ENCODE measurements at regions not wholly inside any gene's neighbourhood (a gene's known extent, or its start where the extent isn't known, plus 50 kb on each side); places are given as distances from the start of the nearest gene placed in this dataset.

DNA sequence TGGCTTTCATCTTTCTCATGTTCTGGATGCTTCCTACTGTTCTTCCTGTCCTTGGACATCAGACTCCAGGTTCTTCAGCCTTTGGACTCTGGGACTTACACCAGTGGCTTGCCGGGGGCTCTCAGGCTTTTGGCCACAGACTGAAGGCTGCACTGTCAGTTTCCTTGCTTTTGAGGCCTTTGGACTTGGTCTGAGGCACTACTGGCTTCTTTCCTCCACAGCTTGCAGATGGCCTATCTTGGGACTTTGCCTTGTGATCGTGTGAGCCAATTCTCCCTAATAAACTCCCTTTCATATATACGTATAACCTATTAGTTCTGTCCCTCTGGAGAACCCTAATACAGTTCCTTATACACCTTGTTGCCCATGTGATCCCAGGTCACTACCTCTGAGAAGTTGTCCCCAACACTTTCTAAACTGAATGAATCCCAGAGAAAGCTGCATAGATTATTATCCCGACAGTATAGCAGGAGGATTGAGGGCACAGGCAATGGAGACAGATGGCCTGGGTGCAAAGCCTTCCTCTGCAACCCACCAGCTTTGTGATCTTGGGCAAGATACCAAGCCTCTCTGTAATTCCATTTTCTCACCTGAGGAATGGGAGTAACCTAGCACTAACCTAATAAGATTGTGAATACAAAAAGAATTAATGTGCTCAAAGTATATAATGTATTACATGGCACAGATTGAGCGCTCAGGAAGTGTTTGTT is 449.6 kb upstream of the BRINP1 start:
- DNase-seq, result no peak

DNA sequence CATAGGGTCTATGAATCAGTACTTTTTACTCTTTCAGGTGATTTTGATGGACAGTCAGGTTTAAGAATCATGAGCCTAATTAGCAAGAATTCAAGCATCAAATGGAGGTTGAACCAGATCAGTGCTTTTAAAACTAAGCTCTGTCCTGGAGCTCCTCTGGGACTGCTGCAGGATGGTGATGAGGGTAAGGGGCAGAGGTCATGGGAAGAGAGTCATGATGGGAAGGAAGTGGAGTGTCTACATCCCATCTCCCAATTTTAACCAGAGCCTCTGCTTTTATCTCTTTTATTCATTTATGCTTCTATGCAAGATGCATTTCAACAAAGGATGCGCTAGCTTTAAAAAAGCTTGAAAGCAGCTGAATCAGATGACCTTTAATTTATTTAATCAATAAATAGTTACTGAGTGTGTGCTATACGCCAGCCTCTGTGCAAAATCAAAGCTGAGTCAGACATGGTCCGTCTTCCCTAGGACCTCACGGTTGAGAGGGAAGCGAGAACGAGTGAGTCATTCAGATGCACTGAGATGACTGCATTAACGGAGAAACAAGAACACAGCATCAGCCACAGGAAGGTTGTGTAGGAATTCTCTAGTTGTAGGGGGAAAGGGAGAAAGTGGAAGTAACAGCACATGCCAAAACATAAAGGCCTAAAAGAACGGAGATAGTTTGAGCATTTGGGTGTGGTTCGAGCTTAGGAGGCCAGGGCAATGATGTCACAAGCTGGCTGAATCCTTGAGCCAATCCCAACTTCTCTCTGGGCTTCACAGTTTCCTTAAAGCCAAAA is 441.6 kb upstream of the BRINP1 start:
- no peak for DNase-seq

DNA sequence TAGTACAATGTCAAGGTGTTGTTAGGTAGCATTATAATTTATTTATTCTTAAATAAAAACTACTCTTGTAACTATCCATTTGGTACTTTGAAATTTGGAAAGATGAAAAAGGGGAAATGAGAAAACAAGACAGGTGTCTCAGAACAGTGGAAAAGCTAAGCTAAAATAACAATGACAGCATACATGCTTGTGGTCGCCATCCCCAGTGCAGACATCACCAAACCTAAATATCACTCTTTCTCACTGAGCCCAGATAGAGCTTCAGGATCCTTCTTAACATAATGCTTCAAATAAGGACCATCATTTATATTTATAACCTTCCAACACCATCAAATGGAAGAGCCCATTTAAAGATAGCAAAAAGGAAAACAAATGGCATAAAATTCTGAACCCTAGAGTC is 434.4 kb upstream of the BRINP1 start:
- no peak for DNase-seq

DNA sequence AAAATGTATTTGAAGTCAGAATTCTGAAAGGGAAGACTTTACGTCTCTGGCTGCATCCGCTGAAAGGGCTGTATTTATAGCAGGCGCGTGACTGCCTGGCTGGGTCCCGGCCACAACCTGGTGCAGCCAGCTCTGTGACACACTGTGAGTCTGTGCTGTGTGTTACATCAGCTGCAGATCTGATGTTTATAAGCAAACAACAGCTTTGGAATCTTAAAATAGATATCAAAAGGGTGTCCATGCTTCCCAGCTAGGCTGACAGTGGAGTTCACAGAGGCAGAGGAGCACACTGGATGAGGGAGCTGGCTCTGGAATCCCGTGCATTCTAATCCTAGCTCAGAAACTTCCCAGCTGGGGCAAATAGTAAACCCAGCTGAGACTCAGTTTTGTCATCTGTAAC is 433.4 kb upstream of the BRINP1 start:
- DNase-seq, result peak; percentile 0

DNA sequence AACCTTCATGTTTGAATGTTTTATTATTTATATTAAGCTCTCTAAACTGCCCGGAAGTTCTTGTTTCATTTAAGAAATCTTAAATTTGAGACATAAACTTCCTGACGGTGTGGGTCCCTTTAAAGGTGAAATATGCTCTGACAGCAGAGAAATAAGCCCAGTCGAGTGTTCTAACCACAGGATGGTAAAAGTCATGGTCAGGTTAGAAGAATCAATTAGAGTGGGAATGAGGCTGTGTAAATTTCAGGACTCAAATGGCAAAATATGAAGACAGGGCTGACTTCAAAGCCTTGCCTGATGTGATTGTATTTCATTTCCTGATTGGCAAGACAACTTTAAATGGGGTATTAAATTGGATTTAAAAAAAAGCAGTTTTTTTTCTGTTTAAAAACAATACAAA is 432.9 kb upstream of the BRINP1 start:
- no peak for DNase-seq

DNA sequence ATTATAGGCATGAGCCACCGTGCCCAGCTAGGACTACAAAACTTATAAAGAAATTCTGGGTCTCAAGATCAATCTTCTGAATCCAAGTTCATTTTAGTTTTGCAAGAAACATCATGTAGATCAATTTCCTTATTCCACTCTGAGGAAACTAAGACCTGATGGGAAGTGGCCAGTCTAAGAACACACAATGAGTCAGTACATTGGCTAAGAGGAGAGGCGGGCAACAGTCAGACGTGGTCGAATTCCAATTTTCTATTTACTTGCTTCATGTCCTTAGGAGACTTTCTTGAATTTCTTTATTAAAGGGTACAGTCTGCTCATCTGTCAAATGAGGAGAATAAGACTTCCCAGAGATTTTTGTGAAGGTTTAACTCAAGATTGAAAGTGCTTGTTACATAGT is 432.1 kb upstream of the BRINP1 start:
- DNase-seq, result no peak

DNA sequence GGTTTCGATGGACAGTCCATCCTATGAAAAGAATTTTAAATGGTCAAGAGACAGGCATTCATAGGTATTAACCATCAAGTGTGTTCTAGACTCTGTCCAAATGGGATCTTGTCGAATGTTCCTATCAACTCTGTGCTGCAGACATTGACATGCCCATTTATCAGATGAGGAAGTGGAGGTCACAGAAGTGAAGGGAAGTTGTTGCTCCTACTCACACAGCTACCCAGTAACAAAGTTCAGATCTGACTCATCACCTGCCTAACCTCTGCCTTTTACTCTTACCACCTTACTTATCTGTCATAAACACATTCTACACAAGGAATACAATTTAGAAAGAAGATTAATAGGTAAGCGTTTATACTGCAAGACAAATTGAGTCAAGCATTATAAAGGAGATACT is 426.2 kb upstream of the BRINP1 start:
- DNase-seq, result no peak

DNA sequence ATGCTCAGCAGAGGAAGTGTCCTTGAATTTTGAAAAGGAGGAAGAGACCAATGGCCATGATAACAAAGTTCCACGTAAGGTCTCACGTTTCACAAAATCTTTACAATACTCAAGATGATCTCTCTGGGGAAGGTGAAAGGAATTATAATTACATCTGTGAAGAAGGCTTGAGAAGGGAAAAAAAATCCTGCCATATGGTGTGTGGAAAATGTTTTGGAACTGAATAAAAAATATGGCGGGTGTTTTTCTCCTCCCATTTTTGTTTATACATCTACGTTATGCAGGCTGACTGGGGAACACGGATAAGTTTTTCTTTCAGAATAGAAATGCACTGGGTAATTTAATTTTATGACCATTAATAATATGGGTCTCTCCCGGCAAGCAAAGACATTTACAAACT is 425.6 kb upstream of the BRINP1 start:
- DNase-seq, result no peak

DNA sequence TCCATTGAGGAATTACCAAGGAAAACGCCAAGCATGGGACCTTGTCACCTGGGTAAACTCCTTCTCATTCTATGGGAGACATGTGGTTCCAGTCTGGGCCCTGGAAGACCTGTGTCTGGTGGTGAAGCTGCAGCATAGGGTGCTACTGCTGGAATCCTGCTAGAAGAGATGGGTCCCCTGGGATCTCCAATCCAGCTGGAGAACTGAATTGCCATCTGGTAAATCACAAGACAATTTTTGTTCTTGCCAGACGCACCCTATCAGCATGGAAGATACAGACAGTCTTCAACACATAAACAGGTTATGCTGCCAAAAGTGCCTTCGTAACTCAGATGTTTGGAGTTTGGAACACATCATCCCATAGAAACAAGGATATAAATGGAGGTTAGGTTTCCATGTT is 424.0 kb upstream of the BRINP1 start:
- DNase-seq, result no peak

DNA sequence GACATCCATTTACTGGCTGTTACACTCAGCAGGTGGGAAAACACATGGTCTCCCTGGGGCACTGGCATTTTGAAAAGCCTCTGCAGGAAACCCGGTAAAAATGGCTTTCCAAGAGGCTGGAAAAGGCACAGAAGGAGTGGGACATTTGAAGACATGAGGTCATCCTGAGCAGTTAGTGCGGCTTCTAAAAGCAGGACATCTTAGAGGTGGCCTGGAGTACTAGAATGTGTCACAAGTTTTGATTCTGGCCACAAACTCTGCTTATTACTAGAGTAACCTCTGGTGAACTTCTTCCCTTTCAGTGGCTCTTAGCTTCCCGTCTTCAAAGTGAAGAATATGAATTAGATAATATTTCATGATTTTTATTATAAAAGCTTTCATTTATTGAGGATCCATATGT is 423.0 kb upstream of the BRINP1 start:
- DNase-seq, result no peak

DNA sequence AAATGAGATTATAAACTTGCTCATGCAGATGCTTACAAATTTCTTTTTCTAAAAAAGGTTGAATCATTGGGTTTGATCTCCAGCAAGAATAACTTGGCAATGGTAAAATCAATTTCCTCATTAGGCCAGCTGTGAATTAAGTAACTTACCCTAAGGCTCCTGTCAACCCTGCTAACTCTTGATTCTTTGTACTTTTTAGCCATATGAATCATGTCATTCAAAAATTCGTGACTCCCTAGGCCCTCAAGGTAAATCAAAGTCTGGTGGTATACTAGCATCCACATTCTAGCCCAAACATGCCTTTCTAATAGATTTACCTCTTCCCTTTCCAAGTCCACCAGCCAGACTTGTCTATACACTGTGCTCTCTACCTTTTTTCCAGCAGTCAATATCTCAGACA is 420.8 kb upstream of the BRINP1 start:
- DNase-seq, result no peak

DNA sequence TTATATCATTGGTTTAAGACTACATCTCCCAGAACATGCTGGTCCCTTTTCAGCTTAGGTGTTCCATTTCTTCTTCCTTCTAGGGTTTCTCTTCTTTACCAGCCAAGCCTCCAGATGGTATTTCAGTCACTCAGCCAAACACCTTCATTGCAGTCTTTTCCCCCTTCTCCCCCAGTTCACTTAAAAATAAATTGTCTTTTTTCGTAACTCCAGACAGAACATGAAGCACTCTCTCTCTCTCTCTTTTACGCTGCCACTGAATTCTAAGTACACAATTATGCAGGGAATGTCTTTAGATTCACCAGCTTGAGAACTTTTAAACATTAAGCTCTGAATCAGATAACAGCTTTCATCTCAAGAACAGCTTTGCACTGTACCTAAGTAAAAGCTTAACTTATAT is 419.7 kb upstream of the BRINP1 start:
- no peak for DNase-seq

DNA sequence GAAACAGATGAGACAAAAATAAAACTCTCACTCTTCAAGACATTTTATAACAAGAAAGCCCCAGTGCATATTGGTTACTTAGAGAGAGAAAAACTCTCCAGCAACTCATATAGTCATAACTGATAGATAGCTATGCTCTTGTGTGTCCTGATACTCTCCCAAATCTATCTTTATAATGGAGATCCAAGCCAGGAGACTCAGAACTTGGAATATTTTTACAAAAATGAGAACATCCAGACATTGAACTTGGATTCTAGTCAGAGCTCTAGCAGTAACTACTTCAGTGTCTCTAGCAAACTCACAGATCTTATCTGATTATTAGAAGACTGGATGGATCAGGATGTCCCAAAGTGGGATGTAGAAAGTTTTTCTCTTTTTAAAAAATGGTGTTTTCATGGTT is 412.7 kb upstream of the BRINP1 start:
- DNase-seq, result no peak

DNA sequence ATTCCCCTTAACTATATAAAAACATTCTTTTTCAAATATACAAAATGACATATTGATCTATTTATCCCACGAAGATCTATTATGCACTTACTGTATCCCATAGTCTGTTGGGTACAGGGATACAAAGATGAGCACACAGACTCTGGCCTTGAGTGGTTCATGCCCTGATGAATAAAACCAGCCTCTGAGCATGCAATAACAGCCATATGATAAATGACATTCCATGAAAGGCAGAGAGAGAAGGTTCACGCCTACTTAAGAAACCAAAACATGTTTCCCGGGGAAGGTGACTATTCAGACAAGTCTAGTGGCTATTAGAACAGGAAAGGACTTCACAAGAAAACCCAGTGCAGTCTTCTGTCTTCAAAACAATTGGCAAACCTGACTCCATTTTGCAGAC is 406.2 kb upstream of the BRINP1 start:
- DNase-seq, result no peak

DNA sequence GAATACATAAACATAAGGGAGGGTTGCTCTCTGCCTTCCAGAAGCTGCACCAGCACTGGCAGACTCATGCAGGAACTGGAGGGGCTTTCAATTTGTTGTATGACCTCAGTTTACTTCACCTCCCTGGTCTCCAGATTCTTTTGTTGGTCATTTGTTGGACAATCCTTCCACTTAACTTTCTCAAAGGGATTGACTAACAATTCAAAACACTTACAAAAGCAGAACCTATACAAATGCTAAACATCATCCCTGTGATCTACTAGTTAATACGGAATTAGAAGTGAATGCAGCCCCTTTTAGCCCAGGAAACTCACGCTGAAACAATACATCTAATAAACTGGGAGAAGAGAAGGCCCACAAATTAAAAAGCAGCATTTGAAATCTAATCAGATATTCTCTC is 404.6 kb upstream of the BRINP1 start:
- DNase-seq, result no peak

DNA sequence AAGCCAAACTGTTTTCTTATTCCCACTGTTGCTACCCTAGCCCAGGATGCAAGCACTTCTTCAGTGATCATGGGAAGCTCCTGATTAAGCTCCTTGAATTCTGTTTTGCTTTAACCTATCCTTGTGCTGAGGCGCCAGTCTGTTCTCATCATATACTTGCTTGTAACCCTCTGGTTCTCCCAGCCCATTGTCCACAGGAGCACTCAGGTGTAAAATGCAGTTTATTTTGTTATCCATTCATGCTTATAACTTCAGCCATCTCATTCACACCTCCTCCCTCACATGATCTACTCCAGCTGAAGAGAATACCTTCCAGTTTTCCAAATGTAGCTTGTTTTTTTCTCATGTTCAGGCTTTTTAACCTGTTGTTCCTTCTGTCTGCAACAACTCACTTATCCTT is 402.1 kb upstream of the BRINP1 start:
- DNase-seq, result no peak

DNA sequence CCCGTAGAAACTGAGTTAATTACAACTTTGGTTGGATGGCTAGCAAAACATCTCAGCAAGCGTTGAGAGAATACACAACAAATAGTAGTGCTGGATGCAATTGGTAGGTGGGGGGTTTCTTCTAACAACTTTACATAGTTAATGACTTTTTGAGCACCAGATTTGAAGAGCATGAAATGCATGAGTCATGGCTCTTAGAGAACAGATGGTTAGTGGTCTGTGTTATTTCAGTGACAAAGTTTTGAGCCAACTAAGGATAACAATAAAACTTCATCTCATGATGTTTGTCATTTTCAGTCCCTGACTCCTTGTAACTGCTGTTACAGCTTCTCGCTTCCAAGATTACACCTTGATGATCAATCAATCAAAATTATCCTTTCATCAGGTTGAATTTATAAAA is 399.0 kb upstream of the BRINP1 start:
- no peak for DNase-seq

DNA sequence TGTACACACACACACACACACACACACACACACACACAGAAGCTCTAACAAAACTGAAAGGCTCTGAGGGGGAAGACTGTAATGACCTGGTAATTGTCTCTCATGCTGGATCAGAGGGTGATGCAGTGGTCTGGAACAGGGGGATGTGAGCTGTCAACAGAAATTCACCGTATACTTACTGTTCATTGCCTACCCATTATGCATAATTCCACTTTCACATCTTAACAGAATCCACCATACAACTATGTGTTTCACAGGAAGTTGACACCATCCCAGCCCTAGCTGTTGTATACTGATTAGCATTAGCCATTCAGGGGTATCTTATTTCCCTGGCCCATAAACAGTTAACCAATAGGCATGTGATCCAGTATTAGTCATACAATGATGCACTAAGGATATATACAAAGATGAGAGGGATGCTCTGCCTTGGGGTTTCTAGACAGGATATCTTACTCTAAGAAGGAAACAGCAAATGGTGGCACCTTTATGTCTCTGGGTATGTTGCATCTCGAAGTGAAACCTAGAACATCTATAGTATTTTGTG is 396.5 kb upstream of the BRINP1 start:
- no peak for DNase-seq

DNA sequence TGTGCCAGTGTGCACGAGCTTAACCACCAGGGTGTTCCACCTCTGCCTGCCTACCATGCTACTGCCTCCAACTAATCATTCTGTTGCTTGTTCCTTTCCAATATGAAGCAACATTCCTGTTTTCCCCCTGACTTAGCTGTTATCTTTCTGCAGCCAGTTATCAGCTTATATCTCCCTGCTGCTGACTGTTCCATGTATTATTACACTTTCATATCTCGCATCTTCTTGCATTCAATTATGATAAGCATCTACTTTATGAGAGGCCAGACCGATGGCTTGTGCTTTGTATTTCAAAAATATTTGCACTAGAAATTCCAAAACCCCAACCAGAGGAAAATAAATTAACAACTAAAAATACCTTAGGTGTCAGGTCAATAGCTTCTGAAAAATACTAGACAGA is 394.0 kb upstream of the BRINP1 start:
- no peak for DNase-seq

DNA sequence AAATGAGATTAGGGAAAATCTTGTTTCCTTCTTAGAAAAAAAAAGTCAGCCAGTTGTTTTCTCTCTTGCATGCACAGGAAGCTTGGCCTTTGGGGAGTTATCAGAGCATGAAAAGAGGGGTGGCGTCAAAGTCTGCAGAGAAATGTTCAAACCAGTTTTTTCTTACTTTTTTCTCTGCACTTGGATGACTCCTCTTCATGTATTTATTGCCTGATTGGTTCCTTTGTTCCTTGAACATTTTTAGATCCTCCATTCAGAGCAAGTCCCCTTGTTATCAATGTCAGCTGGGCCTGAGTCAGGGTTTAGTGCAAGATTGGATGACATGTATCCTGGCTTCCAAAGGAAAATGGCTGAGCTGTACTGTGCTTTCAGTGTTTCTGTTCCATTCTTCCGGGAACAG is 392.6 kb upstream of the BRINP1 start:
- no peak for DNase-seq

DNA sequence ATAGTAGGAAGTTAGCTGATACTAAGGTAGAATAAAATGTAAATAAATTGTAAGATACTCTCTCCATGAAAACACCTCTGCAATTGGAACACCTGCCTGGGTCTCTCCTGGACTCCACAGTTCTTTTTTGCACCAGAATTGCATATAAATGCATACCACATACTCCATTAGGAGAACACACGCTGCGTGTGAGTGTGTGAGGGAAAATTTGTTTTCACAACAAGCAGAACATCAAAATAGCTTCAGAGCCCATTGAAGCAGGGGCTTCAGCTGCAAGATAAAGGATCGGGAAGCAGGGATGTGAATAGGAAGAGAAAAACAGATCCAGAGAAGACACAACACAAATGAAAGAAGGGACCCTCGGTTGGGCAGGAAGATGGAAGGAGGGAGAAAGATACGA is 389.8 kb upstream of the BRINP1 start:
- no peak for DNase-seq

DNA sequence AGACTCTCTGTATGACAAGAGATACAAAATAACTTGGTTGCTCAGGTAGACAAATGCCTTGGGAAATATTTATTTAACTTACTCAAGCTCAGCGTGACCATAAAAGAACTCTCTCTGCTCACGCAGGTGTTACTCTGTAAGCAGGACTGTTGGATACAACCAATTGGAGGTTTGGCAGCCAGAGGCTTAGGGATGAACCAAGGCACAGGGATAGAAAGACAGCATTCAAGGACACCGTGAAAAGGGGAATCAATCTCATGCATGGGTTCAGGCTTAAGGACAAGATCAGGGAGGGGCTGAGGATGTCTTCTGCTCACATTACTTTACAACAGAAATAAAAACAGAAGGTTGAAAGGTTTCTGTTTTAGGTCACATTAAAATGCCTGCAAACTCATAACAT is 389.0 kb upstream of the BRINP1 start:
- no peak for DNase-seq

DNA sequence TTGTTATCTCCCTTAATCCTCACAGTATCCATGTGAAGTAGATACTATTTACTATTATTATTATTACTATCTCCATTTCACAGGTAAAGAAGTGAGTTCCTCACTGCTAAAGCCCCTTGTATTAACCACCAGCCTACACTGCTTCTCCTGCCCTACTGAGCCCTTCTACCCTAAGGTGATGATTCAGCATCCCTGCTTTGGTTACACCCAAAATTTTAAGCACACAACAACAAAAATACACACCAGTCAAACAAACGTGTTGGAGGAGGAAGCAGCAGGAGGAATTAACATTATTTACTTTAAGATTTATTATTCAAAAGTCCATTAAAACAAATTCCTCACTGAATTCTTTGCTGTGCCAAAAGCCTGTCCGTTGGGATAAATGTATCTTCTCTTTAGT is 370.2 kb upstream of the BRINP1 start:
- DNase-seq, result no peak

All from NCI-H1092 treated with DMSO at 0.1 percent for 48 hours (cell line).